ENCODE measurements at regions not wholly inside any gene's neighbourhood (a gene's known extent, or its start where the extent isn't known, plus 50 kb on each side); places are given as distances from the start of the nearest gene placed in this dataset.
"Not testable (repeated sequence)": the region's sequence is repeated elsewhere in the genome, so short reads cannot be mapped to it uniquely, and the experiment has no call there.

DNA sequence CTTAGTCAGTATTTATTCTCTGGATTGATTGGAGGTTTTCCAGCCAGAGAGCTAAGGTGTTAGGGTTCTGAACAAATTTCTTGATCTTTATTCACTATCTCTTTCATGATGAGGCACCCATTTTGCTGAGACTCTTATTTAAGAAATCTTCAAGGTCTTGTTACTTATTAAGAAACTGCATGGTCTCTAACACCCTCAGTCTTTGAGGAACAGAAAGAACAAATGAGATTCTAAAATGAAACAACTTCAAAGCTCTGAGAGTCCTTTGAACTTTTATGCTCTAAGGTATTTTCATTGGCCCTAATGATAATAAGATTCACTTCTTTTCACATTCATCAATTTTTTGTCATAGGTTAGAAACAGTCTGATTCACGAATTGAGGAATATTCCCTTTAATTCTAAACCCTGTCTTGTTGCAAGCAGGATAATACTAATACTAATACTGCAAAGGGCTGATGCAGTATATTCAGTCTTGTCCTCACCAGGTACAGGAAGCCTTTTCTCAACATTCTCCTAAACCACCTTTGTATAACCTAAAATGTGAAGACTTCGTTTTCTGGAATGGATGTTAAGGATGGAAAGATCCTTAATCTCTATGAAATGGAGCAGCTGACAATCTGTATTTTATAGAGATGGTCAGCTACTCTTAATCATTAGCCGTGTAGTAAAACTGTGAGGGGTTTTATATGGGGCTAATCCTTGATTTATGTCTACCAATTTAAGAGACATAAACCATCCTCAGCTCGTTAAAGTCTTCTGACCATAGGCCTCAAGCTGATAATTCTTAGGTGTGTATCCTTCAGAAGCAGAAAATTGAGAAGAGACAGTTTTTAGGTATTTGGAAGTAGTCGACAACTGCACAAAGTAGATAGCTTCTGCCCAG, 198.3 kb downstream of the OTOL1 start:
- no peak for DNase-seq

DNA sequence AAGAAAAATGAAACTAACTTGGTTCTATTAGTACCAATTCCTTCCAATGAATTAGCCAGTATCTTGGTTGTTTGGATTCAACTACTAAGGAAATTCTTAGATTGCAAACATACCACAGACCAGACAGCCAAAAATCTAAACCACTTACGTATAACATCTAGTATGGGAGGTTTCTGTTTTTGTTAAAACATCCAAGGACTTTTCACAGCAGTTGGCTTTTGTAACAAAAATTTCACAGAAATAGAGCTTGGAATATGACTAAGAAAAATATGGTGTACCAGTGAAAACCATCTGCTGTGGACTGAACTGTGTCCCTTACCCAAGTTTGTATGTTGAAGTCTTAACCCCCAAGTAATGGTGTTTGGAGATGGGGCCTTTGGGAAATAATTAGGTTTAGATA, 199.2 kb downstream of the OTOL1 start:
- DNase-seq, result no peak

DNA sequence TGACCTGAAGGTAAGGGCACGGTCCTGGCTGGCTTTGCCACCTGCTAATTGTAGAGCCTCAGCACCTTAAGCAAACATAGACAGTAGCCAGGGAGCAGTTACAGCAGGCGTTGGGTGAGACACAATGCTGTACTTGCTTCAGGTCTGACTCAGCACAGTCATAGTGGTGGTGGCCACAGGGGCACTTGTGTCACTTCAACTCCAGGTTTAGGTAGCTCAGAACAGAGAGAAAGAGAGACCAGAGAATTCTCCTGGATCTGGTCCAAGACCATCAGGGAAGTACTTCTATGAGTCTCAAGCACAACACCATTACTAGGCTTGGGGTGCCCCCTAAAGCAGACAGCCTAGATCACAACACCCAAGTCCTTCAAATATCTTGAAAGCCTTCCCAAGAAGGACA, 204.4 kb downstream of the OTOL1 start:
- DNase-seq, result no peak

DNA sequence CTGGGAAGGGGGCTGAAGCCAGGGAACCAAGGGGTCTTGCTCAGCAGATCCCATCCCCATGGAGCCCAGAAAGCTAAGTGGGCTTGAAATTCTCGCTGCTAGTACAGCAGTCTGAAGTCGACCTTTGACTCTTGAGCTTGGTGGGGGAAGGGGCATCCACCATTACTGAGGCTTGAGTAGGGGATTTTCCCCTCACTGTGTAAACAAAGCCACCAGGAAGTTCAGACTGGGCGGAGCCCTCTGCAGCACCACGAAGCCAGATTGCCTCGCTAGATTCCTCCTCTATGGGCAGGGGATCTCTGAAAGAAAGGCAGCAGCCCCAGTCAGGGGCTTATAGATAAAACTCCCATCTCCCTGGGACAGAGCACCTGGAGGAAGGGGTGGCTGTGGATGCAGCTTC, 210.6 kb downstream of the OTOL1 start:
- not testable (repeated sequence) for DNase-seq

DNA sequence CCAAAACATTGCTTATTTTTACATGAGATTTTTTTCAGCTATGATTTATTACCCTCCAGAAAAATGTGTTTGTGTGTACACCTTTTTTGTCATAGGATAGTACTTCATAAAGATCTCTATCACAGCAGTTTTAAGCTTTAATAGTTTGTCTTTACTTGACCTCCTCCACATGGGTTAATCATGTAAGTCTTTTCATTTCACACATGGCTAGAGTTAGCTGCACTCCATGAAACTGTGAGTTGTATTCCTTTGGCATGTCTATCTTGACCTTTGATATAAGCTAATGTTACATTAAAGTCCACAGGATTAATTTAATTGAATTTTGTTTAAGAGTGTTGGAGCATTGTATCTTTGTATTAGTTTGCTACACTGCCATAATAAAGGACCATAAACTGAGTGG, 217.1 kb downstream of the OTOL1 start:
- DNase-seq, result no peak

DNA sequence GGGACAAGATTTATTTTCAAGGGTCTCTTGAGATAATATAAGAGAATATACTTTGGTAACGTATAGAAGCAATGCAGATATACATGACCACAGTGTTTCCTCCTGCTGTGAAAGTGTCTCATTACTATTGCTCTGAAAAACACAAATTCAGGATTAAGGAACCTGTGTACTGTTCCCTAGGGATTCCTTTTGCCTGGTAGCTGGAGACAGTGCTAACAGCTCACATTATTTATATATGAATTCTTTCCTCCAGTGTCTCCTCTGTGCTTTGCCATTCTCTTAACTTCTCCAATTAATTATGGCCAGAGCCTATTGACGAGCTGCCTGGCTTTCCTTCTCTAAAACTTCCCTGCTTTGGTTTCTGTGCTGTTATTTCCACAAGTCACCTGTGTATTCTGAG, 235.4 kb downstream of the OTOL1 start:
- no peak for DNase-seq

DNA sequence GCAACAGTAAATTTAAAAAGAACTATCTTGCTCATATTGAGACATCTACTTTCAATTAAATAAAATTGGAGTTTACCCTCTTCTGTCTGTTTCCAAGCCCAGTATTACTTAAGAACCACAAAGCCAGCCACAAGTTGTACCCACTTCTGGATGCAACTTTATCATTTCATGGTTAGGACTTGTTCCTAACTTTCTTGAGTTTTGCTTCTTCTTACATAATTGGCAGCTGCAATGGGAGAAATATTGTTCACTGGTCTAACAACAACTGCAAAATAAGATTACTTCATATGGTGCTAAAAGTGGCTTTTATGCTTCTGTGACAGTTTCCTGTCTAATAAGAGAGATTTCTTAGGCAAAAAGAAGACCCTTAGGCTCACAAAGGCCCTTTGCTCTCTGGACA, 240.6 kb downstream of the OTOL1 start:
- no peak for DNase-seq

DNA sequence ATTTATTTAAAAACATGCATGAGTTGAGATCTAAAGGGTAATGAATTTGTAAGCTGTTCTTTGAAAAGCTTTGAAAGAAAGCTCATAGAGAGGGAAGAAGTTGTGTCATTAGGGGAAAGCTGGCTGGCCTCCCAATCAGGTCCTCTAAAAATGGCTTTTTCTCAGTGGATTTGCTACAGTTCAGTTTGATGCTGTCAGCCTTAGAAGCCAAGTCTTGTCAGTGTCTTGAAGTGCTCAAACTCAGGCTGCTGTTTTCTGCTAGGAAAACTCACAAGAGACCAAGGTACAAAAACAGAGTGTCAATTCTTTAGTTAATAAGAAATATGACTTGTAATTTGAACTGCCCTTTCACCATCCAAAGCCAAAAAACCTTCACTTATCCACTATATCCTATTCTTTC, 243.8 kb downstream of the OTOL1 start:
- no peak for DNase-seq

DNA sequence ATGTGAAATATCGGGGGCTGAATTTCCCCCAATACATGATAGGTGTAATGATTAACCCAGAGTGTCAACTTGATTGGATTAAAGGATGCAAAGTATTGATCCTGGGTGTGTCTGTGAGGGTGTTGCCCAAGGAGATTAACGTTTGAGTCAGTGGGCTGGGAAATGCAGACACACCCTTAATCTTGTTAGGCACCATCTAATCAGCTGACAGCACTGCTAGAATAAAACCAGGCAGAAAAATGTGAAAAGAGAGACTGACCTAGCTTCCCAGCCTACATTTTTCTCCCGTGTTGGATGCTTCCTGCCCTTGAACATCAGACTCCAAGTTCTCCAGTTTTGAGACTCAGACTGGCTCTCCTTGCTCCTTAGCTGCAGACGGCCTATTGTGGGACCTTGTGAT, 247.8 kb downstream of the OTOL1 start:
- DNase-seq, result no peak

DNA sequence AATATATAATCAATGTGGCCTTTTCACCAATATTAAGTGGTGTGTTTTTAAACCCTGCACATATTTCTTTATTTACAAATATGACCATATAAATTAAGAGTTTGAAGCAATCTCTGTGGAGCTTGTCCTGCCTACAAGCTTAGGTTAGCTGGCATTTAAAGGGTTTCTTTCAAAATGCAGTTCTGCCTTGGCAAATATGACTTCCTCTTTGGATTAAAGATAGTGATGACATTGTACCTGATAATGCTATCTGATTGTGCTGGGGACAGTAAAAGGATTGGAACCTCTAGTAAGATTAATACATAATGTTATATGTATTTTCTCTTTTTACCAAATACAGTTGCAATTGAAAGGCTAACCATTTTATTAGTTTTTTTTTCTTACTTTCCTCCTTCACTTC, 249.1 kb downstream of the OTOL1 start:
- DNase-seq, result no peak

DNA sequence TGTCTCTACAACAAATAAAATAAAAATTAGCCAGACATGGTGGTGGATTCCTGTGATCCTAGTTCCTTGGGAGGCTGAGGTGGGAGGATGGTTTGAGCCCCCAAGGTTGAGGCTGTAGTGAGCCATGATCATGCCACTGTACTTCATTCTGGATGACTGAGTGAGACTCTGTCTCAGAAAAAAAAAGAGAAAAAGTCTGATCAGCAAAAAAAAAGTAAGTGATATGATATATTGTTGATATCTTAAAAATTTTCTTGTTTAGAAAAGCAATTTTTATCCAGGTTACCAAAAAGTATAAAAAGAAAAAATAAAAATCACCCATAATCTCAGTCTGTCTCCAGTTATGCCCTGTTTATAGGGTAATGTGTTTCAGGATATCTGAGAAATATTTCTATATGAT, 251.4 kb downstream of the OTOL1 start:
- no peak for DNase-seq

DNA sequence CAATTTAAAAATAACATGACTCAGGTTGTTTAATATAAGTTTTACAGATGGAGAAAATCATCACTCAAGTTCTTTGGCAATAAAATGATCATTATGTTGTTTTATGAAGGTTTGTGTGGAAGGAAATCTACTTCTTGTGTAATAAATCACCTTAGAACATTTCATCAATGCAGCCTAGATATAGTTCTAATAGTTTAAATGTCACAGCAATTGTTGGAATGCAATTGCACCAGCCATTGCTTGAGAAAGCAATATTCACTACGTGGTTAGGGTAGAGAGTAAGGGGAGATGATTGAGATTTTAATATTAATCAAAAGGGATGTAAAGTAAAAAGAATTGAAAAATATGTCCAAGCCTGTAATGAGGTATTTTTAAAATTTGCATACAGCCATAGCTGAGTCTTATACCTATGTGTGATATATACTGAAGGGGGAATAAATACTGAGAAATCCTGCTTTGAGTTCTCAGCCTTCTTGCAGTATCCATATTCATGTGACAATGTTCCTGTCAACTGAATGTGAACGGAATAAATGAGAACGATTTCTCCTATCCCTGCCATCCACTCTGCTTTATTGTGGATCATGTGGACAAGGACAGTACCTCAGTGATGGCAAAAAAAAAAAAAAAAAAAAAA, 257.9 kb downstream of the OTOL1 start:
- no peak for DNase-seq

DNA sequence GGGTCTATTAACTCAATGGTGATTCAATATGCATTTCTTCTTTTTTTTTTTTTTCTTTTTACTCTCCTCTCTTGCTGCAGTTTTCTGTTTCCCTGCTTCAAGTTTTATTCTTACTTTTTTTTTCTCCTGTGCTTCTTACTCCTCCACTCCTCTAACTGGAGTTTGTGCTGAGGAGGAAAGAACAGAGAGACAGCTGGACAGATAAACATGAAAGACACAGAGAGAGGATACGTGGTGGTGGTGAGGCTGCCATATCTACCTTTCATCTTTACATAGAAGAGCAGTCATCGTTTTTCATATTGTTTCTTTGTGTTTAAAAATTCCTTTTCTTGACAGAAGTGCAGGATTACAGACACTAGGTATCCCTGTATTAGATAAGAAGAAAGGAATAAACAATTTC, 262.8 kb downstream of the OTOL1 start:
- DNase-seq, result no peak

DNA sequence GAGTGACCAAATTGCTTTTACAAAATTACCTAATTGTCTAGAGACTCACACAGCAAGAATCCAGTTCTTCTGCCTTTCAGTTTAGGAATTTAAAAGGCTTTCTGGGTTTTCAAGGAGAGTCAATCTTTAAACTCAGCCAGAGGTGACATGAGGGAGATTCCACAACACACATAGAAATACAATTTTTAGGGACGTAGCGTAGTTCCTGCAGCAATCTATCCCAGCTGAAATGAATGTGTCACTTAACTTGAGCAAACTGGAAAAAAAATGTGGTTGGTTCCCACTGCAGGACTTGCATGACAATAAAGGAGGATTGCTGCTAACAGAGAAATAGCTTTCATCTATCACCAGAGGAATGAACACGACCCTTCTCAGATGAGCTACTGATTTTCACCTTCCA, 269.7 kb downstream of the OTOL1 start:
- no peak for DNase-seq

DNA sequence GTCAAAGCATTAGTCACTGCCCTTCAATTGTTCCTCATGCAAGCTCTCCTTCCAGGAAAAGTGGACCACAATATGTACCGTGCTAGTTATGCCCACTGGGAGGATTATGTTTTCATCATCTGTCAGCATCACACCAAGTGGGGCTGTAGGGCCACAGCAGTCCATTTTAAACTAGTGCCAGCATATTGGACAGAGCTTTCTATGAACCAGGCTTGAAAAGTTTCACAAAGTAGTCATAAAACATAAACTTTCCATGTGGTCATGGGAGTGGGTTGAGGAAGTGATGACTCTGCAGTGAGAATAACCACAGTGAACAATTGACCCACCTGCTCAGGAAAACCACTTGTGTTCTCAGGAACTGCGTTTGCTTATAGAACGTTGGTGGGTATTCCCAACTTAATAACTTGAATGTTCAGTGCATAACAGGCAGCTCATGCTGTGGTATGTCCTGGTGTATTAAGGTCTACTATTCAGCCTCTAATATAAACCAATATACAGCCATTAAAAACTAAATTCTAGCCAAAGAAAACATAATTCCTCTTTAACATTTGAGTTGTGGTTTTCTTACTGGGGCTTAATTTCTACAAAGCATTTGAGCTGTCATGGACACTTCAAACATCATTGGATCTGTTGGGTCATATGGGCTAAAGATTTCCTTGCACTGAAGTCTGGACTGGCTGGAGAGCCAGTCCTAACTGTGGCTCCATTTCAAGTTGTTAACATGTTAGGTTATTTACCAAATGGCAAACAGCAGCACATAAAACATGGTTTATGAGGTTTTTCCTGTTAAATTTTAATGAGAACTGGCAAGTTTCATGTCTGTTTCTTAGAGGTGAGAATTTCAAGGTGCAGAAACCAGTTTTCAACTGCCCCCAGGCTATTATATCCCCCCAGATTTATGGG, 274.1 kb downstream of the OTOL1 start:
- DNase-seq, result peak in 1 of 2 donors; percentile 11

DNA sequence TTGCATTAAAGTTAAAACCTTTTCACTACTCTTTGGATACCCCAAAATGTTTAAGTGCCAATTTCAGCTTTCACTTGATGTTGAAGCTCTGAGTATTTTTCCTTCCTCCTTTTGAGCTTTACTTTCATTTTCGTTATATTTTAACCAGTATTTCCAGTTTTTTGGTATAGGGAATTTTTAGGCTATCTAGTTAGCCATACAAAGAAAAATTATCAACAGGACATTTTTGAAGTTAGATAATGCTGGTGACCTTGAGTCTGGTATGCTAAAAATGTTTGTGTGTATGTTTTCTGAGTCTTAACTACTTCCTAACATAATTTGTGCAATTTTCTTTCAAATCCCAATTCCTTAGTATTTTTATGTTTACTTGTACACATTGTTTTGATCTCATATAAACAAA, 284.8 kb downstream of the OTOL1 start:
- DNase-seq, result no peak

DNA sequence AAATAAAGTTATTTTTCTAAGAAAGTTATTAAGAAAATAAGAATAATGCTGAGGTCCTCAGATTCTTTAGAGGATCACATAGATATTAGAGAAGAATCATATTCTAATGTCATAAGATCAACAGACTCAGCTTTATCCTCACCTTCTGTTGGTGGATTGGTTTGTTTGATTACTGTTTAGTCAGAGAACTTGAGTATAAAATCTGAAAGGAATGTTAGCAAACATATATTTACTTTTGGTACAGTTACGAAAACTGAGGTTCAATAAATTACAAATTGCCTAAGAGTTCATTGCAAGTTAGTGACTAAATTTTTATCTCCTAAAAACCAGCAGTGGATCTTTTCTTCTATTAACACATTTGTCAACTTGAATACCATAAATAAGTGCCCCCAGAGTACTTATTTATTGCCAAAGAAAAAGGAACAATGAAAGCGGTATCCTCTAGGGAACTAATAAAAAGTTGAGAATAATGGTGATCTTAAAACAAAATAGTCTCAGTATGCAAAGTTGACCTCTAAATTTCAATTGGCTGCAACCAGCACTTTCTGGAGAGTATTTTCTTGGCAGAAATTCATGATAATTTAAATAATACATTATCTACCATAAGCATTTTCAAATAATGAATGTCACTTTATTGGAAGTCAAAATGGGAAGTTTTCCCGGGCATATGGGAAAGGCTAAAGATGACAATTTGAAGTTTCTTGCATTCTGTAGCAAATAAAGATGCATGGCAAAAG, 296.8 kb downstream of the OTOL1 start:
- DNase-seq, result no peak

DNA sequence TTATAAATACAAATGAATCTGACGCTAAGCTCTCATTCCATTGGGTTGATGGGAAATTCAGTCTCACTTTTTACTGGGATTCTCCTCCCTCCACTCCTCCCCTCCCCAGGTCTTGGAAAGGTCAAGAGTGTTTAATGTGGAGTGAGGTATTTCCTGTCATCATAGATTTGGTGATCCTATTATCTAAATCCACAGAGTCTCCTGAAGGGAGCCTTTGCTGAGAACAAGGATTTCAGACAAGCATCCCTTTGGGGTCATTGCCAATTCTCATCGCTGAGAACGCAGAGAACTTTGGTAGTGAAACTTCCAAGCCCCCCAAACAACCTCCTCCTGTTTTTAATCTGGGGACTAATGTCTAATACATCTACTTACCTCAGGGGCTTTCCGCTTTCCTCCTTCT, 297.9 kb downstream of the OTOL1 start:
- DNase-seq, result no peak

DNA sequence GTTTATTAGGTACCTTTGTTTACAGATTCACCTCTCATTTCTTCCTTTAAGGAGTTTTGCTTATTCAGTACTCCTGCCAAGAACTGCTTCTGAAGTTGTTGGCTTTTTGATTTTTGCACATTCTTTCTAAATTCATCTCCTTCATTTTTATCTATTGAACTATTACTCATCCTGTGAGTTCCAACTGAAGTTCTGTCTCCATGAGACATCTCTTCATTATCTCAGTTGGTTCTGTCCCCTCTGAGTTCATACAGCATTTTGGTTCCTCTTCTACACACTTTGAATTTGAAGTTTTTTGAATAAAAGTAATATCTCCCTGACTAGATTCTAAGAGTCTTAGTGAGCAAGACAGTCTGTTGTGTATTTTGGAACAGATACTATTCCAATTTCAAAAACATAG, 299.7 kb downstream of the OTOL1 start:
- DNase-seq, result no peak

DNA sequence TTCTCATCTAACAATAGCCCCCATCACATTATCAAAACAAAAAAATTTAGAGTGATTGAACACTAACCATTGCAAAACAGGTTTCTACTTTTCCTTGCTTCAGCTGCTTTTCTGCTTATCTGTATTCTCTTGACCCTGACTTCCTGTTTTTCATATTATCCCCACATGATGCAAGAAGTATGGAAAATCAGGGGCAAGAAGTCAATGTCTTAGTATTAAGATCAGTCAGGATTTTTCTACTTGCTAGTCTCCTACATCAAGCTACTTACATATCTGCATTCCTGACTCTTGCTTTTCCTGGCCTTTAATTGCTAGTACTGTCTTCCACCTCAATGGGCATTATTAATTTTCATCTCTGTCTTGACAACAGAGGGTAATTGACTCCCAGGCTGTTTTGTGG, 300.2 kb downstream of the OTOL1 start:
- no peak for DNase-seq

DNA sequence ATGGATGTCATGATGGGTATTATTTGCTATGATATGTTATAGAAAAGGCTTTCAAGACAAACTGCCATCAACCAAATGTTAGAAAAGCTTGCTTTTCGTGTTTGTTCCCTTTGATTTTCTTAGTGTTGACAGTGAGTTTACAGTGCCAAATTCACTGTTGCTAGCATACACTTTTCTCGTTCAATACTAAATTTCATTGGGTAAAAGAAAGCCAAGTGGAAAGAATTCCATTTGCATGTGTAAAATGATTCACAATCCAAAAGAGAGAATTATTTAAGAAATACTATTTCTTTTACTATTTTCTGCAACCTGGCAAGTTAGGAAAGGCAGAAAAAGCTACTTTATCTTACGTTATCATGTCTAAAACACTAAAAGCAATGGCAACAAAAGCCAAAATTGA, 301.4 kb downstream of the OTOL1 start:
- DNase-seq, result no peak

DNA sequence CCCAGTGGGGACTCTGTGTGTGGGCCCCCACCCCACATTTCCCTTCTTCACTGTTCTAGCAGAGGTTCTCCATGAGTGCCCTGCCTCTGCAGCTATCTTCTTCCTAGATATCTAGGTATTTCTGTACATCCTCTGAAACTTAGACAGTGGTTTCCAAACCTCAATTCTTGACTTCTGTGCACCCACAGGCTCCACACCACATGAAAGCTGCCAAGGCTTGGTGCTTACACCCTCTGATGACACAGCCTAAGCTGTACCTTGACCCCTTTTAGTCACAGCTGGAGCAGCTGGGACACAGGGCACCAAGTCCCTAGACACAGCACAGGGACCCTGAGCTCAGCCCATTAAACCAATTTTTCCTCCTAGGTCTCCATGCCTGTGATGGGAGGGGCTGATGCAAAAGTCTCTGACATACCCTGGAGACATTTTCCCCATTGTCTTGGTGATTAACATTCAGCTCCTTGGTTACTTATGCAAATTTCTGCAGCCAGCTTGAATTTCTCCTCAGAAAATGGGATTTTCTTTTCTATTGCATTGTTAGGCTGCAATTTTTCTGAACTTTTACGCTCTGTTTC, 304.5 kb downstream of the OTOL1 start:
- DNase-seq, result no peak

DNA sequence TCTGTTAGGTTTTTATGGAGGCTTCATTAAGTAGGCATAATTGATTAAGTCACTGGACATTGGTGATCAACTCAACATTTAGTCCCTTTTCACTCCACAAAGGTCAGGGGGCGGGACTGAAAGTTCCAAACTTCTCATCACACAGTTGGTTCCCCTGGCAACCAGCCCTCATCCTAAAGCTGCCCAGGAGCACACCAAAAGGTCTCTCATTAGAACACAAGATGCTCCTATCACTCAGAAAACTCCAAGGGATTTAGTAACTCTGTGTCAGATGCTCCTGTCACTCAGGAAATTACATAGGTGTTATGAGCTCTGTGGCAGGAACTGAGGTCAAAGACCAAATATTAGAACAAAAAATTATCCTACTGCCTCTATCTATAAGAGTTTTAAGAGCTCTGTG, 321.5 kb downstream of the OTOL1 start:
- no peak for DNase-seq
